ENCODE measurements at regions not wholly inside any gene's neighbourhood (a gene's known extent, or its start where the extent isn't known, plus 50 kb on each side); places are given as distances from the start of the nearest gene placed in this dataset.

- TF ChIP-seq ZFX (IDR thresholded peaks at IDR 0.05) (no peak), CTCF (conservative IDR thresholded peaks at IDR 0.05) (no peak)
Observed at GRCh38 chr3:94686208-94686607, 623.3 kb downstream of the NSUN3 start.

Measured in C4-2B (cell line).